Calu3 (cell line): ENCODE measurements at regions not wholly inside any gene's neighbourhood (a gene's known extent, or its start where the extent isn't known, plus 50 kb on each side); places are given as distances from the start of the nearest gene placed in this dataset.

Source experiments
- BruUV-seq: library from RNA; stranded (reverse); fragments of 400-500 nt; replicated peaks from 2 replicates; lab custom pipeline; 2021; lab: Mats Ljungman, UMichigan
- CTCF ChIA-PET: fragments of 300-600 bp; sonication (Branson Sonifier 250); formaldehyde crosslinking; loops from one replicate; lab custom pipeline; 2022; ENCODE audit warnings: antibody characterized with exemption; lab: Charles Lee
- DNase-seq: peaks from one replicate; pipeline ENCODE4 v3.0.0; 2022
- H3K27ac Mint-ChIP-seq: one replicate; pipeline ENCODE4 v1.8.0; 2022; ENCODE audit warnings: mixed read lengths; ENCODE audit not compliant: unreplicated experiment
- H3K27me3 Mint-ChIP-seq: one replicate; pipeline ENCODE4 v1.8.0; 2022; ENCODE audit warnings: mixed read lengths; ENCODE audit not compliant: unreplicated experiment
- H3K36me3 Mint-ChIP-seq: one replicate; pipeline ENCODE4 v1.8.0; 2022; ENCODE audit warnings: mild to moderate bottlenecking, moderate library complexity, mixed read lengths; ENCODE audit not compliant: insufficient read depth, unreplicated experiment
- H3K4me1 Mint-ChIP-seq: one replicate; pipeline ENCODE4 v1.8.0; 2022; ENCODE audit warnings: mild to moderate bottlenecking, low read depth, mixed read lengths; ENCODE audit not compliant: unreplicated experiment
- H3K4me3 Mint-ChIP-seq: one replicate; pipeline ENCODE4 v1.8.0; 2022; ENCODE audit warnings: mild to moderate bottlenecking, low read depth, moderate library complexity, mixed read lengths; ENCODE audit not compliant: unreplicated experiment
- H3K9me3 Mint-ChIP-seq: one replicate; pipeline ENCODE4 v1.8.0; 2022; ENCODE audit warnings: low read depth, mixed read lengths; ENCODE audit not compliant: unreplicated experiment
- CTCF ChIP-seq: fragments of 200-600 bp; IDR thresholded peaks from one replicate; pipeline ENCODE4 v1.8.0; 2022; ENCODE audit warnings: antibody characterized with exemption; ENCODE audit not compliant: unreplicated experiment
- intact Hi-C: fragments of 100-400 bp; cut with micrococcal nuclease; formaldehyde crosslinking; loops from one replicate; pipeline ENCODE4 v1.10.0; 2022; ENCODE audit not compliant: unreplicated experiment

DNA sequence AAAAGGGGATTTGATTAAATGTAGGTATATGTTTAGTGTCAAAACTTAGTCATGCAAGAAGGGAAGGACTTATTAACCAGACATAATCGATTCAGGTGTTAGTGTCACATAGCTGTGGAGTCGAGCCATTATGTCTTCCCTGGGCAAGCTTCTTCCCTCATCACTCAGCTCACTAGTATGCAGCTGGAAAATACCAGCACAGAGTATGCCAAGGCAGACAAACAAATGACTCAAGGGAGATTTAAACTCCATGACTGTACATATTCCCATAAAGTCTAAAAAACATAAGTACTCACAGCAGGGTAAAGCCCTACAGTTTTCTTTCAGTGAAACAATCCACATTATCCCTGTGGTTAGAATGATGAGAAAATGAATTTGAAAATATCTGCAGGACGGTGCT, 304.5 kb downstream of the CBLL2 start:
- no peak overlapping the region for H3K4me3 Mint-ChIP-seq
- no peaks in the 10 kb centered on the region for H3K27me3 Mint-ChIP-seq
- intact Hi-C loops, result no loop called here
- no TSS peak for BruUV-seq
- no peak overlapping the region for H3K27ac Mint-ChIP-seq
- CTCF ChIA-PET, result no interaction called here
- no peak for DNase-seq
- no peak for TF ChIP-seq CTCF
- no peaks in the 10 kb centered on the region for H3K4me1 Mint-ChIP-seq
- no peaks in the 10 kb centered on the region for H3K36me3 Mint-ChIP-seq
- H3K9me3 Mint-ChIP-seq, result no peaks in the 10 kb centered on the region

DNA sequence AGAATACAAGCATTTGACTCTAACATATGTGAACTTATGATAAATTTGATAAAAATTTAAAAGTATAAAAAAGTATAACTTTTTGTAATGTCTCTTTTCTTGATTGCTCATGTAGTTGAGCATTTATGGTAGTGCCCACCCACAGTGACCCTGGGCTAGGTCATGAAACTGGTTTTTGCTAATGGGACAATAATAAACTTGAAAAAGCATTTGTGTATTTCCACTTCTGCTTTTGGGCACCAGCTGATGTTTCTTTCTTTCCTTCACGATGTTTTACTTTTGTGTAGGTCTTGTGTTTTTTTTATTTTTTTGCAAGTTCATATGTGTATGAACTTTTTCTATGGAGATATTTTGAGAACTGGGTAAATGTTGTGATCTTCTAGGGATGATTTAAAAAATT, 313.1 kb downstream of the CBLL2 start:
- no peak for DNase-seq
- Mint-ChIP-seq H3K4me3 (no peak overlapping the region), H3K36me3 (no peaks in the 10 kb centered on the region), H3K9me3 (peaks cover 4% of the 10 kb centered on the region), H3K27me3 (no peaks in the 10 kb centered on the region), H3K27ac (no peak overlapping the region), H3K4me1 (no peaks in the 10 kb centered on the region)
- CTCF ChIA-PET, result no interaction called here
- no TSS peak for BruUV-seq
- intact Hi-C loops, result no loop called here
- no peak for TF ChIP-seq CTCF

DNA sequence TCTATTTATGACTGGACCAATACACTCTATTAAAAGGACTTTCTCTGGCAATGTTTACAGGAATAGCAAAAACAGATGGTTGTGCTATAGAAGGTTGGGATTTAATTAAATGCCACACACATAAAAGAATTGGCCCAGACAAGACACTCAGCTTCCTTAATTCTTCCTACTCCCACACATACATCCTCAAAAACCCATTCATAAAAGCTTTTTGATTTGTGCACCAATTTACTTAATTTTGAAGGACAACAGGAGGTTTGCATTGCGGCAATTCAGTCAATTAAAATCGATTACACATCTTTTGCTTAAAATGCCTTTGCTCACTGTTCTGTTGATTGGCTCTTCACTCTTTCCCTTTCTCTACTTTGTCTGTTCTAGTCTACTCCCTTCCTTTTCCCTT, 317.1 kb downstream of the CBLL2 start:
- H3K27ac Mint-ChIP-seq, result no peak overlapping the region
- DNase-seq, result no peak
- peaks cover 4% of the 10 kb centered on the region for H3K9me3 Mint-ChIP-seq
- no peak for TF ChIP-seq CTCF
- CTCF ChIA-PET, result no interaction called here
- no peak overlapping the region for H3K4me3 Mint-ChIP-seq
- BruUV-seq, result no TSS peak
- no peaks in the 10 kb centered on the region for H3K4me1 Mint-ChIP-seq
- intact Hi-C loops, result no loop called here
- H3K36me3 Mint-ChIP-seq, result no peaks in the 10 kb centered on the region
- no peaks in the 10 kb centered on the region for H3K27me3 Mint-ChIP-seq

- CTCF ChIA-PET, result no interaction called here
- no TSS peak for BruUV-seq
- H3K4me3 Mint-ChIP-seq, result no peak overlapping the region
- no peaks in the 10 kb centered on the region for H3K36me3 Mint-ChIP-seq
- peaks cover 4% of the 10 kb centered on the region for H3K9me3 Mint-ChIP-seq
- DNase-seq, result no peak
- intact Hi-C loops, result no loop called here
- TF ChIP-seq CTCF, result no peak
- no peak overlapping the region for H3K27ac Mint-ChIP-seq
- H3K27me3 Mint-ChIP-seq, result no peaks in the 10 kb centered on the region
- no peaks in the 10 kb centered on the region for H3K4me1 Mint-ChIP-seq
These were observed 322.1 kb downstream of the CBLL2 start for GRCh38 chrX:22594766-22595165.
